ELR (cell line): ENCODE measurements at regions not wholly inside any gene's neighbourhood (a gene's known extent, or its start where the extent isn't known, plus 50 kb on each side); places are given as distances from the start of the nearest gene placed in this dataset.
A peak's percentile ranks its signal among the peaks of the same experiment; 100 is the strongest.

Experiments used
- DNase-seq: peaks from one replicate; pipeline ENCODE4 v3.0.0-alpha.2; 2015; ENCODE audit warnings: low read depth

- DNase-seq: no peak
These were observed 188.2 kb downstream of the SPCS3 start for GRCh38 chr4:176507845-176508533.

GRCh38 chr4:176508780-176509331, 189.1 kb downstream of the SPCS3 start:
- DNase-seq: no peak

GRCh38 chr4:176525576-176525975, 205.8 kb downstream of the SPCS3 start:
- no peak for DNase-seq

GRCh38 chr4:176526704-176527103, 206.9 kb downstream of the SPCS3 start:
- no peak for DNase-seq

DNA sequence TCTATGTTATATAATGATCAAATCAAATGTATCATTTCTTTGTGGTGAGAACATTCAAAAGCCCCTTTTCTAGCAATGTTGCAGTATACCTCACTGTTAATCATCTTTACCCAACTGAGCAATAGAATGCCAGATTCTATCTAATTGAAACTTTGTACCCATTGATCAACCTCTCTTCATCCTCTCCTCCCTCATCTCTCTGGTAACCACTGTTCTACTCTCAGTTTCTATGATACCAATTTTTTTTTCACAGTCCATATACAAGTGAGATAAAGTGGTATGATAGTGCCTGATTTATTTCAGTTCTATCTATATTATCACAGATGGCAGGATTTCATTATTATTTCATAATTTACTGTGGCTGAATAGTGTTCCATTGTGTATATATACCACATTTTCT, 209.8 kb downstream of the SPCS3 start:
- DNase-seq: no peak

- DNase-seq: no peak
These were observed 213.4 kb downstream of the SPCS3 start for GRCh38 chr4:176533159-176533558.

DNA sequence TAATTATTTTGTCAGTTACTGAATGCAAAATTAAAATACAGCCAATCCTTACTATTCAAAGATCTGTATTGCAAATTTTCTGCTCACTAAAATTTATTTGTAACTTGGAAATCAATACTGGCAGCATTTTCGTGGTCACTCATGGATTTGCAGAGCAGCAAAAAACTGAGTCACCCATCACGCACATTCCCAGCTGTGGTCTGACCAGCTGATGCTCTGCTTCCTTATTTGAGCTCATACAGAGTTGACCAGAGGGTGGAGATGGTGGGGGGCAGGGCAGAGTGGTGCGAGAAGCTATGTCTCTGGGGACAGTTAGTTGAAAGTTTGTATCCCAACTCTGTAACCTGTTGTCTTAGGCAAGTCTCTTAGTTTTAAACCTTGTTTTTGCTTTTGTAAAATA, 214.8 kb downstream of the SPCS3 start:
- peak; percentile 89 for DNase-seq

DNA sequence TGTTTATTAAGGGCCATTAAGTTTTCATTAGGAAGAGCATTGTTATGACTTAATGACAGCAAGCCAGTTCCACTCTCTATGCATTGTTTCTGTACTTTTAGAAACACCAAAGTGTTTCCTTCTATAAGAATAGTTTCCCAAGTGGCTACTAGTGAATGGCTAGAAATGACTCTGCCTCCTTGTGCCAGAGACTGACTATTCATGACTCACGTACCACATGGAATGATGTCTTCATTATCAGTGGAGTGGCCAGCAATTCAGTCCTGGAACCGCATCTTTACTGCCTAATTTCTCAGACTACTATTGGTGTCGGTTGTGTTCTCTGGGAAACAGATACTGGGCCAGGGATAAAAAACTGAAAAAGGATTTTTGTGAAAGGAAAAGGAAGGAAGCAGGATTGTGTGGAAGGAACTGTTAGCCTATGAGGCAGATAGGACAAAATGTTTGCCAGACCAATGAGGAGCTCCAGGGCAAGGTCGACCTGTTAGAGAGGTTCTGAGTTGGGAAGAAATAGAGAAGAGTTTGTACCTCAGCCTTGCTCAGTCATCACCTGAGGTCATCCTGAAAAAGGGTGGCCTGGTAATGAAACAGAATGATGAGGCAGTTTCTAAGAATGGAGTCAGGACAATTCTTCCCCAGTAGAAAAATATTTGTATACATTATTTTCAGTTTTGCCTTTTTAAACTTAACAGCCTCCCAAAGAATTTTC, 218.6 kb downstream of the SPCS3 start:
- peak; percentile 93 for DNase-seq

DNA sequence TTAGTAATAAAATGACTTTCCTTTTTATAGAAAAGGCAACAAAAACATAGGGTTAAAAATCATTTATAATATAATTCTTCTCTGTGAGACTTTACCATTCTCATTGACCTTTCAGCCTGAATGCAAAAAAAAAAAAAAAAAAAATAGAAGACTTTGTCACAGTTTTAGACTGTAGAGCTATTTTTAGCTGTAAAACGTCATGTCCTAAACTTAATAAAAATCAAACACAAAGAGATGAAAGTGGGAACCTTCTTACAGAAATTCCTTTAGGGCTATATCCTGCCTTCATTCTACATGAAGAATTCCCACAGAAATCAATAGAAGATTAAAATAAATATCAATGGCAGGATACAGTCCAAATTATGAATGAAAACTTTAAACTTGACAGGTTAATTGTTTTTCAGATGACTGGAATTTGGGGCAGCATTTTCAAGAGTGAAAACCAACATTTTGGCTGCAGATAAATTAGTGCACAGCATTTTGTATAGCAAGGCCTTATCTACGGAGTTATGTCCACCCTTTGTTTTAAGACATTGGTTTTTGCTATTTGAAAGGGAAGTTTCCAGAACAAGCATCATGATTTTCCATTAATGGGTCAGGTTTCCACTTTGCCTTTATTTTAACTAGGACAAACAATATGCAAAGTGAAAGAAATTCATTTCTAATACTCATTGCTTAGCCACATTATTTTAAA, 219.5 kb downstream of the SPCS3 start:
- DNase-seq: no peak

DNA sequence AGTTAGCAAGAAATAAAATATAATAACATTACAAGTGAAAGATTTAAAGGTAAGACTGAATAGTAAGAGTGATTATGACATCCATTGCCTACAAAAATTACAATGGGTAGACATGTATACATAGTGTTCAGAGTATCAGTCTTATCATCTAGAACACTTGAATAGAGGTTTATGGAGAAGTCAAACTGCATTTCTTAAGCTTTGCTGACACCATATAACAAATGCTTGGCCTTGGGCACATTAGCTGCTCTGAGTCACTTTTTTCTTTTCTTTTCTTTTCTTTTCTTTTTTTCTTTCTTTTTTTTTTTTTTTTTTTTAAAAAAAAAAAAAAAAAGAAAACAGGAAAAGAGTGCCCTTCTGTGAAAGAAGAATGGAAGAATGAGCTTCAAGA, 220.0 kb downstream of the SPCS3 start:
- peak; percentile 32 for DNase-seq

DNA sequence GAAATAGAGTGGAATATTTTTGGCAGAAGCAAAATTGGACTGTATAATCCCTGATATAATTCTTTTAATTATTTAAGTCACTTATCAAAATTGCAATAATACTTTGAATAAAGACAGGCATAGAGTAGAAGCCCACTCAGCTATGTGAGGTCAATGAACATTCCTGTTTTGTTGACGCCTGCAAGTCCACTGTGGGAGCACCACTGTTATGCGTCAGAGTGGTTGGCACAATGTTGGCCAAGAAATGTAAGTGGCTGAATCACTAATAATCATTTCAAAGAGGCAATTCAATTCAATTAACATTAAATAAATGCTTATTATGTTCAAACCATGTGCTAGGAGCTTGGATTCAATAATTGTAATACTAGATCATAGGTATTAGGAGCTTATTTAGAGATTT, 221.0 kb downstream of the SPCS3 start:
- no peak for DNase-seq

DNA sequence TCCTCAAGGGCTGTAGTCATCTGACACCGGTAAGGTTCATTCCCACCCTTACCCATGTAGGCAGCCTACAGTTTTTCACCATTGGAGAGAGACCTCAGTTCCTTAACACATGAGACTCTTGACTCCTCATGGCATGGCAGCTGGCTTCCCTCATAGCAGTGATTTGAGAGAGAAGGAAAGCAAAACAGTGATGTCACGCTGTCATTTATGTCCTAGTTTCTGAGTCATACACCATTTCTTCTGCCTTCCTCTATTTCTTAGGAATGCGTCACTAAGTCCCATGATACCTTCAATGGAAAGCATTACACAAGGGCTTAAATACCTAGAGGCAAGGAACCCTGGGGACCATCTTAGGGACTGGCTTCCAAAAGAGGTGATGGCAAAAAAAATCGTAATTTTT, 226.1 kb downstream of the SPCS3 start:
- peak; percentile 67 for DNase-seq

- DNase-seq: peak; percentile 60
These were observed 227.2 kb downstream of the SPCS3 start for GRCh38 chr4:176546975-176547374.

DNA sequence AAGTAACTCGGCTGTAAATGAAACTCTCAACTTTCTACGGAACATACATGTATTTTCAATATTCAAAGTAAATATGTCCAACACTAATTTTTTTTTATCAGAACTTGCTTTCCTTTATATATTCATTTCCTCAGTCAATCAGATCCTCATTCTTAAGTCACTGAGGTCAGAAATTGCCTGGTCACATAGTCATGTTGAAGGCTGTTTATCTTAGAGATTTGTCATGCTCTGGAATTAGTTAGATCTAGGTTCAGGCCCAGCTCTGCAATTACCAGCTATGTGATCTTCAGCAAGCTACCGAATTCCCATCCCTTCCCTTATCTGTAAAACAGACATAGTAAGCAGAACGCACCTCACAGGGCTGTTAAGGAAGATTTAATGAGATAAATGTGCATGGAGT, 228.8 kb downstream of the SPCS3 start:
- peak; percentile 90 for DNase-seq

GRCh38 chr4:176549161-176549865, 229.5 kb downstream of the SPCS3 start:
- peak; percentile 83 for DNase-seq

DNA sequence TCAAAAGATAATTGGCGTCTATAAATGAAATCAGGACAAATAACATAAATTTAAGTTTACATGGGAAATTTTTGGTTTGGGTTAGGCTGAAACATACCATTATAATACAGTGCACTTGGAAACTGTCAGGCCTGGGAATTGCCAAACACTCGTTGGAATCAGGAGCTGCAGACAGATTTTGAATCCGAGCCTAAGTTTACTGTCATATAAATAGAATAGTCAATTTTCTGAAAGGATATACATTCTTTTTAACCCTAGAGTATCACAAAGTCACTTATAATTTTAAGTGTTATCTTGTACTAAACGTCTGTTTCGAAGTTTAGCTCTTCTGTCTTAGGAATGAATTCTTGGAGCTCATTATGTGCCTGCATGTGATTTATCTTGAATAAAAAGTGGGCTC, 234.1 kb downstream of the VEGFC start:
- DNase-seq: no peak

DNA sequence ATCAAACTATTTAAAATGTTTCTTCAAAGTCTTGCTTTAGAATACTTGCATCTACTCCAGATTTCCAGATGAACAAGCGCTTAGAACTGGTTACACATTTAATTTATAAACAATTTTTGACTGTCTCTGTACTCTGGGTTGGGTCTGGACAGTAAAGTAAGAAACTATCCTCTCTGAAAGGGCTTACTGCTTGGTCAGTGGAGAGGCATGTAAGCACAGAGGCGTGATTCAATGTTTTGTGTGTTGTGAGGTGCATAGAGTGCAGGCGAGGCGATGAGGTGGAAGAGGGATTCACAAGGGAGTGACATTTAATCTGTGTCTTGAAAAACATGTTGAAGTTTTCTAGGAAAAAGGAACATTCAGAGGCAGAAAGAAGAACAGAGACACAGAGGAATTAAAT, 231.4 kb downstream of the VEGFC start:
- DNase-seq: no peak

DNA sequence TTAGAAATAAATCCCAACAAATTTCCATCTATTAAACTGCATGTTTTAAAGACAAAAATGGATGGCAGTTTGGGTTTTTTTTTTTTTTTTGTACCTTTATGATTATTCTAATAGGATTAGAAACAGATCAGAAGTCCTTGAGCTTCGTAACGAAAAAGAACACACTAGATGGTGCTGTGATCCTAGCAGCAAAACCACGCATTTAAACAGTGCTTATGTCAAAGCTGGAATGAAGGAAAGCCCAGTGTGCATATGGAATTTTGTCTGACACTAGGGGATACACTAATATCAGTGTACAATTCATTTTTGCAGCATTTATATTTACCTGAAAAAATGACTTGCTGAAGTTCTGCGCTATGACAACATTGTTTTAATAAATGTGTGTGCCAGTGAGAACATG, 229.1 kb downstream of the VEGFC start:
- DNase-seq: peak; percentile 30

- peak; percentile 45 for DNase-seq
These were observed 227.7 kb downstream of the VEGFC start for GRCh38 chr4:176565049-176565448.

DNA sequence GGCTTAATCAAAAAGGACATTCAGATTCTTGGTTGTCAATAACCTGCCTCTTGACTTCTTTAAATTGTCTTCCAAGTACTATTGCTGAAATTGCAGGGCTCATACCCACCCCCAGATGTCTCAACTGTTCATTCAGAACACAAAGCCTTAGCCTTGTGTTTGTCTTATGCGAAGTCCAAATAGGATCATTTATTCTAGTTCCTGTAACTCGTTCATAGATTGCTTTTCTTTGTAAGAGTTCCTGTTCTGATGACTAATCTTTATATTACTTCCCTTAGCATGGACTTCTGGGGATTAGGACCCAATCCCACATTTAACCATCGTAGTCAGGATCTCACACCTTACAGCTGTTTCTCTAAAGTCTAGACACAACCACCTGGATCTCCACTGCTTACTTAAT, 226.0 kb downstream of the VEGFC start:
- no peak for DNase-seq

DNA sequence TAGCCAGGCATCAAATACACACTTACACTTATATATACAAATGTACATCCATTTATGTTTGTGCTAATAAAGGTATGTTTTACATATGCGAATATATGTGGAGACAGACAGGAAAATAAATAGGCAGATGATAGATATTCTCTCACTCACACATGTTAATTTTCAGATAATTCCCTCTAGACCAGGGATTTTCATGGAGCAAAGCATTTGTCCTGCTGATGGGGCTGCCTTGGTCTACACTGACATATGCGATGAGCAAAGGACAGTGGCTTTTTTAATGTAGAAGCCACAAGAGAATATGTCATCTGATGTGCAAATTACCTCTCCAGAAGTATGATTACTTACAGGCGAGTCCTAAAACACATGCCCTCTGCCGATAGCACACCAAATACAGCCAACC, 224.5 kb downstream of the VEGFC start:
- DNase-seq: no peak

DNA sequence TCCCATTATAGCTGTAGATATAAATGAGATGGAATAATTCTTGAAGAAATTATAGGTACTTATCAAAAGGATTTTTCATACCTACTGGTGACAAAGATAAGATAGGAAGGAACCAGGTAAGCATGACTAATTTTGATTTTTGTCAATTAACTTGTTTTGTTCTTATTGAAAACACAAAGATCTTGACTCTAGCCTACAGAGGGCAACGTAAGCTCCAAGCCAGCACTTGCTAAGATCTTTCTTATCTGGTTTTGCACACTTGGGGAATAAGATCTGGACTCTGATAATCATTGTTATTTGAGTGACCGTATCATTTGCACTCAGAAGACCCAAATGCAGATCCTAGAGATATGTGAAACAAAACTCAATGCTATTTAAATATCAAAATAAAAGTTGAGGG, 223.4 kb downstream of the VEGFC start:
- no peak for DNase-seq
